Activated CD8-positive, alpha-beta T cell treated with anti-CD3 and anti-CD28 coated beads for 36 hours (primary cell): ENCODE measurements at regions not wholly inside any gene's neighbourhood (a gene's known extent, or its start where the extent isn't known, plus 50 kb on each side); places are given as distances from the start of the nearest gene placed in this dataset.

Source experiments
- ATAC-seq: fragments of 200-7000 bp; cut with Tn5 transposase; one replicate; pipeline ENCODE4 v1.10.0; 2021; ENCODE audit warnings: mild to moderate bottlenecking, moderate library complexity
- CTCF ChIA-PET: fragments of 350-600 bp; sonication (Branson Sonifier 250); formaldehyde crosslinking; loops from one replicate; lab custom pipeline; 2021; ENCODE audit warnings: antibody characterized with exemption; lab: Charles Lee
- POLR2A ChIA-PET: fragments of 350-600 bp; sonication (Branson Sonifier 250); formaldehyde crosslinking; loops from one replicate; lab custom pipeline; 2021; ENCODE audit warnings: antibody characterized with exemption; lab: Charles Lee
- DNase-seq: peaks from one replicate; pipeline ENCODE4 v3.0.0-alpha.2; 2020
- H3K27ac Mint-ChIP-seq: one replicate; pipeline ENCODE4 v1.8.0; 2021; ENCODE audit warnings: mild to moderate bottlenecking, mixed read lengths
- H3K27me3 Mint-ChIP-seq: one replicate; pipeline ENCODE4 v1.8.0; 2021; ENCODE audit warnings: mixed read lengths
- H3K36me3 Mint-ChIP-seq: one replicate; pipeline ENCODE4 v1.8.0; 2021; ENCODE audit warnings: low read depth, mixed read lengths
- H3K4me1 Mint-ChIP-seq: one replicate; pipeline ENCODE4 v1.8.0; 2021; ENCODE audit warnings: low read depth, mixed read lengths
- H3K4me3 Mint-ChIP-seq: one replicate; pipeline ENCODE4 v1.8.0; 2021; ENCODE audit warnings: mild to moderate bottlenecking, moderate library complexity, mixed read lengths
- H3K9me3 Mint-ChIP-seq: one replicate; pipeline ENCODE4 v1.8.0; 2021; ENCODE audit warnings: mixed read lengths
- intact Hi-C: fragments of 100-400 bp; cut with micrococcal nuclease; formaldehyde crosslinking; loops from one replicate; pipeline ENCODE4 v1.10.0; 2022
- TF ChIP-seq, protein P1 (sequence below): fragments of 200-600 bp; IDR thresholded peaks from one replicate; pipeline ENCODE4 v1.8.0; 2022; ENCODE audit warnings: antibody characterized with exemption, mild to moderate bottlenecking

DNA sequence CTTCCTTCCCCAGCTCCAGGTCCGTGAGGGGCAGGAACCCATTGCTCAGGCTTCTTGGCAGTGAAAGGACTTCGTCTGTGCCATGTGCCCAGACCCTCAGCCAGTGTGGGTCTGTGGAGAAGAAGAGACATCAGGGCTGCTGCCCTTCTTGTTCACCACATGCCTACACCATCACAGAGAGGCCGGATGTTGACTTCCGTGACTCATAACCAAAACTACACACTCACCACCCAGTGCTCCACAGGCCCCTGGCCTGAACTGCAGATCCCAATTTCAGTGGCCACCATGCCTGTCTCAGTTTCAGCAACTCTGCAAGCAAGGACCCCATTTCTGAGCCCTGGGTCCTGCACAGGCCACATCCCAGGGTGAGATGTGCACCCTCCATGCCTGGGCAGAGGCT, 332.6 kb upstream of the SALL3 start:
- H3K27ac Mint-ChIP-seq: no peak overlapping the region
- H3K36me3 Mint-ChIP-seq: no peaks in the 10 kb centered on the region
- TF ChIP-seq, protein P1, sequence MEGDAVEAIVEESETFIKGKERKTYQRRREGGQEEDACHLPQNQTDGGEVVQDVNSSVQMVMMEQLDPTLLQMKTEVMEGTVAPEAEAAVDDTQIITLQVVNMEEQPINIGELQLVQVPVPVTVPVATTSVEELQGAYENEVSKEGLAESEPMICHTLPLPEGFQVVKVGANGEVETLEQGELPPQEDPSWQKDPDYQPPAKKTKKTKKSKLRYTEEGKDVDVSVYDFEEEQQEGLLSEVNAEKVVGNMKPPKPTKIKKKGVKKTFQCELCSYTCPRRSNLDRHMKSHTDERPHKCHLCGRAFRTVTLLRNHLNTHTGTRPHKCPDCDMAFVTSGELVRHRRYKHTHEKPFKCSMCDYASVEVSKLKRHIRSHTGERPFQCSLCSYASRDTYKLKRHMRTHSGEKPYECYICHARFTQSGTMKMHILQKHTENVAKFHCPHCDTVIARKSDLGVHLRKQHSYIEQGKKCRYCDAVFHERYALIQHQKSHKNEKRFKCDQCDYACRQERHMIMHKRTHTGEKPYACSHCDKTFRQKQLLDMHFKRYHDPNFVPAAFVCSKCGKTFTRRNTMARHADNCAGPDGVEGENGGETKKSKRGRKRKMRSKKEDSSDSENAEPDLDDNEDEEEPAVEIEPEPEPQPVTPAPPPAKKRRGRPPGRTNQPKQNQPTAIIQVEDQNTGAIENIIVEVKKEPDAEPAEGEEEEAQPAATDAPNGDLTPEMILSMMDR: no peak
- ChIA-PET POLR2A (no interaction called here), CTCF (no interaction called here)
- intact Hi-C loops: no loop called here
- no peaks in the 10 kb centered on the region for H3K27me3 Mint-ChIP-seq
- H3K4me1 Mint-ChIP-seq: peaks cover 10% of the 10 kb centered on the region
- DNase-seq: no peak
- H3K9me3 Mint-ChIP-seq: peaks cover 1% of the 10 kb centered on the region
- no peak overlapping the region for H3K4me3 Mint-ChIP-seq
- no peak for ATAC-seq

DNA sequence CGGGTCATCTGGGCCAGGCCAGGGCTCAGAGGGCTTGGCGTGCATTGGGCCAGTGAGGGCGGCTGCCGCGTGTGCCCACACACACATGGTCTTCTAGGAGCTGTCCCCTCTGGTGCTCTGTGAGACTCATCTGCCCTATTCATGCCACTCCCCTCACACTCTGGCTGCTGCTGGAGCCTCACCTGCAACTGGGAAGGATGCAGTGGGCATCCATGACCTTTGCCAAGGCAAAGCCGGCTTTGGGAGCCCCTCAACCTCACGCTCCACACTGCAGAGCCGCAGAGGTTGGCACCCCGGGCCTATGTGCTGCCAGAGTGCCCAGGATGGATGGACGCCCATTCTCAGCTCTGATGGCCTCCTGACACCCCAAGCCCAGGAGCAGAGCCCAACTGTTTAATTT, 330.2 kb upstream of the SALL3 start:
- Mint-ChIP-seq H3K9me3 (peaks cover 5% of the 10 kb centered on the region), H3K36me3 (peaks cover 2% of the 10 kb centered on the region), H3K27me3 (no peaks in the 10 kb centered on the region), H3K4me3 (no peak overlapping the region), H3K4me1 (no peaks in the 10 kb centered on the region), H3K27ac (no peak overlapping the region)
- intact Hi-C loops: no loop called here
- TF ChIP-seq, protein P1: no peak
- POLR2A ChIA-PET: no interaction called here
- ATAC-seq (no peak), DNase-seq (no peak)
- CTCF ChIA-PET: no interaction called here

DNA sequence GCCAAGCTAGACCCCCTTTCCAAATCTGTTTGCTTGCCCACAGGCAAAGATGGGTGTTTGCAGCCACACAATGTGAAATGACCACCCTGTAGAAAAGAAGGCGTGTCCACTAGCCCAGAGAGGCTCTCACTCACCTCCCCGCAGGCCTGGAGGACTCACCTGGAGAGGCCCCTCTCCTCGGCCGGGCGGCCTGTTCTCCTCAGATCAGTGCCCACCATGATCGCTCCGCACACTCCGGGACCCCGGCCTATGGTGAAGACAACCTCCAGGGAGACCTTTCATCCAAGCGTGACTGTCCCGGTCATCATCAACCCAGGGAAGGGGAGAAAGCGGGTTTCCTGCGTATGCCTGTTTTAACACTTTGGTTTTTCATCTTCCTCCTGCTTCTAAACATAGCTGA, 328.7 kb upstream of the SALL3 start:
- ChIA-PET POLR2A (no interaction called here), CTCF (no interaction called here)
- no peak overlapping the region for H3K4me3 Mint-ChIP-seq
- H3K27ac Mint-ChIP-seq: no peak overlapping the region
- DNase-seq (no peak), ATAC-seq (no peak)
- TF ChIP-seq, protein P1: no peak
- H3K36me3 Mint-ChIP-seq: peaks cover 2% of the 10 kb centered on the region
- H3K4me1 Mint-ChIP-seq: no peaks in the 10 kb centered on the region
- H3K9me3 Mint-ChIP-seq: peaks cover 5% of the 10 kb centered on the region
- no peaks in the 10 kb centered on the region for H3K27me3 Mint-ChIP-seq
- intact Hi-C loops: no loop called here

DNA sequence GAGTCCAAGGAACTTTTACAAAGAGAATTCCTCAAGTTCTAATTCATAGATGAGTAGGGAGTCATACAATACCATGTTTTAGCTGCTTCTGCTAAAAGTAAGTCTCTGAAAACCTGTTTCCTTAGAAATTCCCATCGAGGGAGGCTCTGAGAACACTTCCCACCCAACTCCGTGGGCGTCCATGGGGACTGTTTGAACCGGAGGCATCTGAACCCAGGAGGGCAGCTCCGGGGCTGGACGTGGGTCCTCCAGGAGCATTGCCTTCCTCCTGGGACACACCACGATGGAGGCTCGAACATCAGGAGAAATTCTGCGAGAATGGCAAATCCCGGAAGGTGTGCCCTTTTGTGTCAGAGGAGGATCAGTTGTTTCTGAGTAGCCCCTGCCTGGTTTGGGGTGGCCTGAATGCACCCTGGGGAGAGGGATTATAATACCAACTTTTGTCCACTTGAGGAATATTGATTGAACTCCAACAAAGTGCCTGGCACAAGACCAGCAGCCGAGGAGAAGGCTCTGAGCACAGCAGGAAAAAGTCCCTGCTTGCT, 327.5 kb upstream of the SALL3 start:
- Mint-ChIP-seq H3K4me3 (no peak overlapping the region), H3K27me3 (no peaks in the 10 kb centered on the region), H3K36me3 (peaks cover 2% of the 10 kb centered on the region), H3K9me3 (peaks cover 5% of the 10 kb centered on the region), H3K4me1 (no peaks in the 10 kb centered on the region), H3K27ac (no peak overlapping the region)
- ATAC-seq (no peak), DNase-seq (no peak)
- TF ChIP-seq, protein P1: no peak
- intact Hi-C loops: no loop called here
- POLR2A ChIA-PET: no interaction called here
- CTCF ChIA-PET: no interaction called here

DNA sequence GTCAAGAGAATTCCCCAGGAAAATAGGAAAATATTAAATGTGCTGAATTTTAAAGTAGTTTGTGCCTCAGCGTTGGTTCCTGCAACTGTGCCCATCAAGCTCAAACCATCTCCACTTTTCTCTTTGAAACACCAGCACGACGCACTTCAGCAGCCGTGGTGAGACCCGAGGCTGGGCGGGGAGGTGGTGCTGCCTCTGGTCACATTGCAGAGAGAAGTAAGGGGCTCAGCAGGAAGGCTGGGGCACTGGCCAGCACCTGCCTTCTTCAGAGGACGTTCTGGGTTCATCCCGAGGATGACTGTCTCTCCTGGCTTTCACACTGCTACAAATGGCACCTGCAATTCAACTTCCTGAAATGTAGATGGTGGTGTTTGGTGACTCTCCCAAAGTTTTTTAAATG, 323.7 kb upstream of the SALL3 start:
- POLR2A ChIA-PET: no interaction called here
- Mint-ChIP-seq H3K4me3 (no peak overlapping the region), H3K36me3 (peaks cover 2% of the 10 kb centered on the region), H3K27ac (no peak overlapping the region), H3K27me3 (no peaks in the 10 kb centered on the region), H3K4me1 (no peaks in the 10 kb centered on the region), H3K9me3 (peaks cover 3% of the 10 kb centered on the region)
- CTCF ChIA-PET: no interaction called here
- TF ChIP-seq, protein P1: no peak
- no peak for ATAC-seq
- intact Hi-C loops: no loop called here
- no peak for DNase-seq
